ENCODE measurements at regions not wholly inside any gene's neighbourhood (a gene's known extent, or its start where the extent isn't known, plus 50 kb on each side); places are given as distances from the start of the nearest gene placed in this dataset.
A peak's percentile ranks its signal among the peaks of the same experiment; 100 is the strongest.

- Mint-ChIP-seq H3K4me1 (peaks cover 18% of the 10 kb centered on the region), H3K36me3 (no peaks in the 10 kb centered on the region), H3K27ac (peak overlapping the region in 3 of 7 donors; percentile 57 to 76 (median 71)), H3K27me3 (ENCODE audit: low read depth in 3 of 3) (no peaks in the 10 kb centered on the region), H3K9me3 (peaks cover 0 to 4% (median 2%) of the 10 kb centered on the region in 7 donors), H3K4me3 (no peak overlapping the region)
- H2AFZ ChIP-seq (ENCODE audit: insufficient read depth, low read depth, low read length, poor library complexity, severe bottlenecking) = no peak overlapping the region
- H3K27ac ChIP-seq (ENCODE audit: low read depth in 1 of 2, low read length in 2 of 2) = no peak overlapping the region
- intact Hi-C loops (cut with micrococcal nuclease) = loop anchor here (5.0 to 10.0 kb wide), 3 partner anchors 85 to 163 kb away; no protein-coding TSS in a partner anchor
- H3K4me1 ChIP-seq (ENCODE audit: control insufficient read depth in 1 of 2, insufficient read depth in 2 of 2, low read length in 2 of 2) = peaks cover 13% of the 10 kb centered on the region in 2 donors
- no peaks in the 10 kb centered on the region for H3K9me3 ChIP-seq (replicated peaks in 1 of 2; ENCODE audit: control insufficient read depth in 1 of 2, insufficient read depth in 1 of 2, low read length in 2 of 2)
- no peak for DNase-seq
- H4K20me1 ChIP-seq (ENCODE audit: insufficient read depth, low read length) = no peaks in the 10 kb centered on the region
- TF ChIP-seq CTCF (IDR thresholded peaks at IDR 0.05) = no peak
- no peaks in the 10 kb centered on the region for H3K79me2 ChIP-seq (ENCODE audit: insufficient read depth, low read length)
- H3K36me3 ChIP-seq (replicated peaks in 1 of 2; ENCODE audit: control insufficient read depth in 1 of 2, insufficient read depth in 2 of 2, low read length in 2 of 2) = no peaks in the 10 kb centered on the region
- 94% methylated on average over 2 of the region's 4 CpGs for WGBS (ENCODE audit: insufficient coverage)
- no peaks in the 10 kb centered on the region for H3K27me3 ChIP-seq (ENCODE audit: control insufficient read depth in 2 of 2, insufficient read depth in 2 of 2, low read length in 2 of 2)
- H3K9ac ChIP-seq (ENCODE audit: insufficient read depth, low read length, poor library complexity, severe bottlenecking) = no peak overlapping the region
- no peak overlapping the region for H3K4me2 ChIP-seq (replicated peaks; ENCODE audit: extremely low read depth, low read length, poor library complexity, severe bottlenecking)
- H3K4me3 ChIP-seq (replicated peaks in 1 of 3; ENCODE audit: low read depth in 2 of 3, low read length in 3 of 3) = no peak overlapping the region
Measured at GRCh38 chr9:99432075-99432474, 210.0 kb downstream of the SEC61B start.

- H3K4me1 ChIP-seq (ENCODE audit: control insufficient read depth in 1 of 2, insufficient read depth in 2 of 2, low read length in 2 of 2) = peaks cover 13% of the 10 kb centered on the region in 2 donors
- Mint-ChIP-seq H3K4me1 (peaks cover 18% of the 10 kb centered on the region), H3K36me3 (no peaks in the 10 kb centered on the region), H3K27ac (peak overlapping the region; percentile 44 to 92 (median 81)), H3K27me3 (ENCODE audit: low read depth in 3 of 3) (no peaks in the 10 kb centered on the region), H3K9me3 (peaks cover 0 to 4% (median 0%) of the 10 kb centered on the region in 7 donors), H3K4me3 (no peak overlapping the region)
- H3K79me2 ChIP-seq (ENCODE audit: insufficient read depth, low read length) = no peaks in the 10 kb centered on the region
- H3K9me3 ChIP-seq (replicated peaks in 1 of 2; ENCODE audit: control insufficient read depth in 1 of 2, insufficient read depth in 1 of 2, low read length in 2 of 2) = no peaks in the 10 kb centered on the region
- no peak overlapping the region for H3K9ac ChIP-seq (ENCODE audit: insufficient read depth, low read length, poor library complexity, severe bottlenecking)
- DNase-seq = no peak
- H3K4me2 ChIP-seq (replicated peaks; ENCODE audit: extremely low read depth, low read length, poor library complexity, severe bottlenecking) = no peak overlapping the region
- TF ChIP-seq CTCF (IDR thresholded peaks at IDR 0.05) = no peak
- H3K27me3 ChIP-seq (ENCODE audit: control insufficient read depth in 2 of 2, insufficient read depth in 2 of 2, low read length in 2 of 2) = no peaks in the 10 kb centered on the region
- intact Hi-C loops (cut with micrococcal nuclease) = loop anchor here (5.0 to 10.0 kb wide), 3 partner anchors 84 to 162 kb away; no protein-coding TSS in a partner anchor
- no peaks in the 10 kb centered on the region for H4K20me1 ChIP-seq (ENCODE audit: insufficient read depth, low read length)
- no peak overlapping the region for H2AFZ ChIP-seq (ENCODE audit: insufficient read depth, low read depth, low read length, poor library complexity, severe bottlenecking)
- WGBS (ENCODE audit: insufficient coverage) = 100% methylated on average over 1 of the region's 4 CpGs
- H3K4me3 ChIP-seq (replicated peaks in 1 of 3; ENCODE audit: low read depth in 2 of 3, low read length in 3 of 3) = no peak overlapping the region
- peak overlapping the region in 1 of 2 donors; percentile 67 for H3K27ac ChIP-seq (ENCODE audit: low read depth in 1 of 2, low read length in 2 of 2)
- no peaks in the 10 kb centered on the region for H3K36me3 ChIP-seq (replicated peaks in 1 of 2; ENCODE audit: control insufficient read depth in 1 of 2, insufficient read depth in 2 of 2, low read length in 2 of 2)
Measured at GRCh38 chr9:99433095-99433494, 211.0 kb downstream of the SEC61B start.

All from CD14-positive monocyte (primary cell).